GM19438 (cell line): ENCODE measurements at regions not wholly inside any gene's neighbourhood (a gene's known extent, or its start where the extent isn't known, plus 50 kb on each side); places are given as distances from the start of the nearest gene placed in this dataset.

Experiments
- ATAC-seq: cut with Tn5 transposase; IDR thresholded peaks from one replicate; pipeline ENCODE4 v1.9.1; 2021; ENCODE audit warnings: low read depth; ENCODE audit not compliant: unreplicated experiment

GRCh38 chr5:6867712-6868111 lies 154.5 kb downstream of the TENT4A start:
- no peak for ATAC-seq

- ATAC-seq = no peak
Observed at GRCh38 chr5:6868171-6868570, 154.9 kb downstream of the TENT4A start.

GRCh38 chr5:6868575-6869215 lies 155.5 kb downstream of the TENT4A start:
- ATAC-seq = no peak

- ATAC-seq = no peak
Observed at GRCh38 chr5:6869677-6870076, 156.4 kb downstream of the TENT4A start.

DNA sequence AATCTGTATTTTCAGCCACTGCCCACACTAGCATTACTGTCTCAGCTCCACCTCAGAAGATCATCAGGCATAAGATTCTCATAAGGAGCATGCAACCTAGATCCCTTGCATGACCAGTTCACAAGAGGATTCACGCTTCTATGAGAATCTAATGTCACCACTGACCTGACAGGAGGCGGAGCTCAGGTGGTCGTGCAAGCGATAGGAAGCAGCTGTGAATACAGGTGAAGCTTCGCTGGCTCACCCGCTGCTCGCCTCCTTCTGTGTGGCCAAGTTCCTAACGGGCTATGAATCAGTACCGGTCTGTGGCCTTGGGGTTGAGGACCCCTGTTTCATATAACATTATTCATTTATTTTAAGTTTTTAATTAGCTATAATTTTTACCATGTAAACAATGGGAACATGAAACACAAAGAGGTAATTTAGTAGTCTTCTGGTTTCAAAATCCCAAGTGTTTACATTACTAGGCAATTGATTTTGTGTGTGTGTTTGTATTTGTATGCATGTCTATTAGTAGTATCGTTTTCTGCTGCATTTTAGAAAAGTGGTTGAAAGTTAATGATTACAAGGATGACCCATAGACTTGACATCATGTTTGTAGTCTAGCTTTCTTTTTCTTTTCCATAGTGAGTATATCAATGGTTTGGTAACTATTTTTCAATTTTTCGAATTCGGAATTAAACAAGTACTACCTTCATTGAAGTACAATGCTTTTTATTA lies 159.4 kb downstream of the TENT4A start:
- ATAC-seq = no peak

- no peak for ATAC-seq
Observed at GRCh38 chr5:6873359-6873758, 160.1 kb downstream of the TENT4A start.

DNA sequence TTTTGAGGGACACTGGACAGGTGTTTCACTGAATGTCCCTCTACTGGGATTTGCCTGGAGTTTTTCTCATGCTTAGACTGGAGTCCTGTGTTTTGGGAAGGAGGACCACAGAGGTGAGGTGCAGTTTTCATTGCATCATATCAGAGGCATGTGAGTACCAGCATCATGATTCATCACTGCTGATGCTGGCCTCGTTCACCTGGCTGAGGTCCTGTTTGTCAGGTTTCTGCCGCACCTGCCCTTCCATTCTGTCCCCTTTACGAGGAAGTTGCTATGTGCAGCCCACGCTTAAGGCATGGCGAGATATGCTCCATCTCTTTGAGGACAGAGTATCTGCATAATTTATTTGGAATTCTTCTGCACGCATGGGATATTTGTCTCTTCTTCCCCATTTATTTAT lies 162.1 kb downstream of the TENT4A start:
- ATAC-seq = no peak

DNA sequence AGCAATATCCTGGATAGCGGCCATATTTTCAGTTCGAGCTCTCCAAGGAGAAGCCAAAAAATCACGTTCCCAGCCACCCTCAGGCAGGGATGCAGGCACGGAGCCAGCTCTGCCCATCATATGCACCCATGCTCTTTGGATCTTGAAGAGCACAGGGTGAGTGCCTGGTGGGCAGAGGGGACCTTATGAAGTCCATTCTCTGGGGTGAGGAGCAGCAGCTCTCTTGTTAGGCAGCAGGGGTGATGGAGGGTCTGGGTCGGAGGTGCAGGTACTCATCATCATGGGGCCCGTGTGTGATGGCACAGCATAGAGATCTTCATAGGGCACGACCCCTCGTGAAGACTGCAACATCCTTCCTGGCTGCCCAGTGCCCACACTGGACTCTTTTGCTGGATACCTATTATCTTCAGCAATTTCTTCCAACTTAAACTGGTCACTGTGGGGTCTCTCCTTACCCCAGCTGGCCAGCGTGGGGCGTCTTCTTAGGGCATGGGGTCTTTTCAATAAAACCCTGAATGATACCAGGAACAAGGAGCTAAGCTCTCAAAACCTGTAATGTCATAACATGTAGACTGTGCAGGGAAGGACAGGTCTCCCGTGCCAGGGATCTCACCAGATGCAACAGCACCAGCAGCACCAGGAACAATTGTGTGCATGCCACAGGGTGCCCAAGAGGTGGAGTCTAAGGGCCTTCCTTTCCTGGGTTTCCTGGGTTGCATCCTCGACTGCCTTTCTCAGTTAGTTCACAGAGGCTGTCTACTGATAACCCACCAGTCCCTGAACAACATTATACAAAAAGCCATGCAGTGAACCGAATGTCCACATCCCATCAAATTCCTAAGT lies 165.0 kb downstream of the TENT4A start:
- no peak for ATAC-seq

GRCh38 chr5:6885581-6885980 lies 172.3 kb downstream of the TENT4A start:
- ATAC-seq = no peak

DNA sequence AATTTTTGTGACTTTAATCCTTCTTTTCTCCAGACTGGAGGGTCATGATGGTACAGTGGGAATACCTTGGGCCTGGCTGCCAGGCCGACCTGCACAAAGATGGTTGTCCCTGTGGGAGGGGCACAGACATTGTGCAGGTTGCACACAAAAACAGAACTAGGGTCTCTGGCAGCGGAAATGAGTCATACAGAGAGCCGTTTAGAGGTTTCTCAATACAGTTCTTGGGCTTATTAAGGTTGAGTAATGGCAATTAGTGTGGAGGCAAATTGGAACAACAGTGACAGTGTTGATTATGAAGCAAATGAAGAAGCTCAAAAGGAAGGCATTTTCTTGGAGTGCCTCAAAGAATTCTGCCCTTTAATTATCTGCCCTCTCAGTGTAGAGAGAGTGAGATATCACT lies 173.6 kb downstream of the TENT4A start:
- no peak for ATAC-seq

GRCh38 chr5:6889030-6889429 lies 175.8 kb downstream of the TENT4A start:
- ATAC-seq = no peak

DNA sequence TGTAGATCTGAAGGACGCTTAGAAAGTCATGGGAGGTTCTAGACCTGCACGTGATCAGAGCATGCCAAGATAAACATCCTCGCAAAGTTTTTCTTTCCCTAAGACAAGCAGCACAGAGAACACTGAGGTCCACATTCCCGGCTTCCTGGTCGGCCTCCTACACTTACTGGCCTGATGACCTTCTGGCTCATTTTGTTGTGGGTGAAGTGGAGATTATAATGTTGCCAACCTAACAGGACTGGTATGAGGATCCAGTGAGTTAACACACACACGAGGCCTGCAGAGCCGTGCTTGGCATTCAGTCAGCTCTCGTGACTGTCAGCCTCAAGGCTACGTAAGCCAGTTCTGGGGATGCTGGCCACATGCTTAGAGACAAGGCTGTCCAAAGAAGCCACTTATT lies 186.0 kb downstream of the TENT4A start:
- ATAC-seq = no peak

DNA sequence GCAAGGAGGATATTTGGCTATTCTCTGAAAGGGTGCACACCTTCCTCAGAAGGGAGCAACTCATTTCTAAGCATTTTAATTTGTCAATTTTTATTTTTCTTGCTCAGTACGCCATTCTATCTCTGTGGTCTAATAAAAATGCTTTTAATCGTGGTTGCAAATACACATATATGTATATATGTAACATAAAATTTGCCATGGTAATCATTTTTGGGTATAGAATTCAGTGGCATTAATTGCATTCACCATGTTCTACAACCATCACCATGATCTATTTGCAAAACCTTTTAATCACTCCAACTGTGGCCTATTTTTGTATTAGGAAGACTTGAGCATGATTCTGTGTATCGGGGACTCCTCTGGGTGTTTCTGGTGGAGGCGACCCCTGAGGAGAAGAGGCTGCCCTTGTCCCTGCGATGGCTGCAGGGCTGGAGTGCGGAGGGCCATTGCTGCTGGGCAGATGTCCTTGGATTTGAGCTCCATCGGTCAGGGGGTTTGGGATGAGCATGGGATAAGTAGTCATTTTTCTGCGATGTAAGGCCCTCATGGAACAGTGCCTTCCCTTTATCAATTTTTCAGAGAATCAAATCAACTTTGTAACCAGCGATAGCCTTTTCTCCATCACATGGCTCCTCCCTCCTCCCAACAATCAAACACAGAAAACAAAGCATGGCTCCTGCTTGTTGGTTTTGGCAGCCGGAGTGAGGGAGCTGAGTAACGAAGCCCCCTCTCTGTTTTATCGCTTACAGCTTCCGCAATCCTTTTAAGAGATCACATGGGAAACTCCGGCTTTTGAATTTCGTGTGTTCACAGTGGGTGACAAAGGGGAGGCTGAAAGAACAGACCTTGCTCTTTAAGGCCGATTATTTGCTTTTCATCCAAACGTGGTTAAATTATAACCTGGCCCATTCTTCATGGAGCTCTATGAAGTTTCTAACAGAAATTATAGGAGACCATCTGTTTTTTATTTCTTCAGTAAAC lies 187.3 kb downstream of the TENT4A start:
- ATAC-seq = no peak

GRCh38 chr5:6902094-6902493 lies 188.9 kb downstream of the TENT4A start:
- no peak for ATAC-seq

- no peak for ATAC-seq
Observed at GRCh38 chr5:6902597-6902996, 189.4 kb downstream of the TENT4A start.

DNA sequence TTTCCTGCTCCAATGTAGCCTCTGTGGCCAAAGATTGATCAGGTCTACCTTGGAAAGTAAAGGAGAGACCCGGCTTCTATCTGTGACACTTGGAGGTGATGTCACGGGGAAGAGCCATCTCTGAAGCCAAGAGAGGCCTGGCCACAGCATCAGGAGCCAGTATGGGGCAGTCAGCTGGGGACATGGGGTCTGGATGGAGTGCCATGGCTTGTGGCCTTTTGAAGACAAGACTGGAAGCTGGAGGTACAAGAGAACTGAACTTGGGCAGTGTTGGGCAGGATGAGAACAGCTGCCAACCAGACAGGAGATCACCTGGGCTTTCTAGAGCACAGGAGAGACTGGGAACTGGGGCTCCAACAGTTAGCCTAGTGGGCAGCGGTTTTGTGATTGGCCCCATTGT lies 190.7 kb downstream of the TENT4A start:
- no peak for ATAC-seq

GRCh38 chr5:6904860-6905259 lies 191.6 kb downstream of the TENT4A start:
- ATAC-seq = no peak

DNA sequence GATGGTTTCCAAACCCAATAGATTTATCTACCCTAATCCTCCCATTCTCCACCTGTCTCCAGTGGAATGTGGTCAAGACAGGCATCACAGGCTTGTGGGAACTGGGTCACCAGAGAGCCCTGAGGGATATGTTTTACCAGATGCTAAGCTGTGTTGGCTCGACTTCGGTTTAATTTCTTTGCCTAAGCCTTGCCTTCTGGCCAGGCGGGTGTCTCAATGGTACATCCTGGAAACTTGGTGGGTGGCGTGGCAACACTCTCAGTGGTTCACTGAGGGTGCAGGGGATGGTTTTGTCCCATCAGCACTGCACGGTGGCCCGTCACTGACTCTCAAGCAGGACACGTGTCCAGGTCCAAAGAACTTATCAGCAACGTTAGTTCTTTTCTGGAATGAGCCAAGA lies 192.2 kb downstream of the TENT4A start:
- ATAC-seq = no peak

DNA sequence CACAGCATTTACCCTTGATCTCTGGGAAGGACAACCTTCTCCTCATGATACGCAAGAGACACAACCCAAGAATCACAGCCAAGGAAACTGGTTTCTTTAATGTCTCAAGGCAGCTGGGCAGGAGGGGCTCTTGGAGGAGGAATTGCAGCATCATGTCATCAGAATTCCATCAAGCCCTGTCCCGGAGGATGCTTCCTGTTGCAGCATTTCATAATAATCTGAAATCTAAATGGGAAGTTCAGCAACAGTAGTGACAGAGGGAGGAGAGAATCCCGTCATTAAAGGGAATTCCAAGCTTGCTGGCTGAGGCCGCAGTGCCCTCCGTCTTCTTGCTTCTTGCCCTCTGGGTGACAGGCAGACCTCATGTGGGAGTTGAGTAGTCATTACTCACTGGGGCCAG lies 192.7 kb downstream of the TENT4A start:
- no peak for ATAC-seq

- no peak for ATAC-seq
Observed at GRCh38 chr5:6907320-6907918, 194.2 kb downstream of the TENT4A start.
